WTC11 (cell line): ENCODE measurements at regions not wholly inside any gene's neighbourhood (a gene's known extent, or its start where the extent isn't known, plus 50 kb on each side); places are given as distances from the start of the nearest gene placed in this dataset.

Source experiments
- CTCF ChIP-seq: fragments of 200-600 bp; IDR thresholded peaks from 2 replicates; pipeline ENCODE4 v1.8.0; 2022; ENCODE audit warnings: antibody characterized with exemption
- JUN ChIP-seq: sonication (generic); formaldehyde crosslinking; IDR thresholded peaks from 2 replicates; pipeline ENCODE4 v1.8.0; 2023; ENCODE audit warnings: mild to moderate bottlenecking, missing genetic modification reagents
- ZNF121 ChIP-seq: sonication (generic); formaldehyde crosslinking; IDR thresholded peaks from 2 replicates; pipeline ENCODE4 v1.8.0; 2023; ENCODE audit warnings: missing genetic modification reagents
- ZNF671 ChIP-seq: fragments of 250-450 bp; sonication (Bioruptor Pico); IDR thresholded peaks from 2 replicates; pipeline ENCODE4 v1.8.0; 2021; ENCODE audit warnings: mild to moderate bottlenecking
- ZSCAN18 ChIP-seq: fragments of 250-450 bp; sonication (Bioruptor Pico); IDR thresholded peaks from 2 replicates; pipeline ENCODE4 v2.1.2; 2022; ENCODE audit warnings: mild to moderate bottlenecking, moderate library complexity
- TF ChIP-seq, protein P1 (sequence below): sonication (generic); formaldehyde crosslinking; IDR thresholded peaks from 2 replicates; pipeline ENCODE4 v1.8.0; 2022; ENCODE audit warnings: mild to moderate bottlenecking, missing genetic modification reagents
- TF ChIP-seq, protein P2 (sequence below): sonication (generic); formaldehyde crosslinking; conservative IDR thresholded peaks from 2 replicates; pipeline ENCODE4 v1.8.1; 2022; ENCODE audit warnings: mild to moderate bottlenecking, missing genetic modification reagents
- TF ChIP-seq, protein P3 (sequence below): sonication (generic); formaldehyde crosslinking; conservative IDR thresholded peaks from 2 replicates; pipeline ENCODE4 v1.8.1; 2023; ENCODE audit warnings: mild to moderate bottlenecking, low read depth, missing genetic modification reagents, moderate library complexity

- TF ChIP-seq ZNF121 (CRISPR knock-in tag) (no peak), ZNF671 (CRISPR knock-in tag) (no peak), CTCF (no peak), JUN (CRISPR knock-in tag) (no peak), ZSCAN18 (CRISPR knock-in tag) (no peak)
- TF ChIP-seq, protein P1, sequence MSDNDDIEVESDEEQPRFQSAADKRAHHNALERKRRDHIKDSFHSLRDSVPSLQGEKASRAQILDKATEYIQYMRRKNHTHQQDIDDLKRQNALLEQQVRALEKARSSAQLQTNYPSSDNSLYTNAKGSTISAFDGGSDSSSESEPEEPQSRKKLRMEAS = no peak
- TF ChIP-seq, protein P2, sequence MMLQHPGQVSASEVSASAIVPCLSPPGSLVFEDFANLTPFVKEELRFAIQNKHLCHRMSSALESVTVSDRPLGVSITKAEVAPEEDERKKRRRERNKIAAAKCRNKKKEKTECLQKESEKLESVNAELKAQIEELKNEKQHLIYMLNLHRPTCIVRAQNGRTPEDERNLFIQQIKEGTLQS (CRISPR knock-in tag) = no peak
- TF ChIP-seq, protein P3, sequence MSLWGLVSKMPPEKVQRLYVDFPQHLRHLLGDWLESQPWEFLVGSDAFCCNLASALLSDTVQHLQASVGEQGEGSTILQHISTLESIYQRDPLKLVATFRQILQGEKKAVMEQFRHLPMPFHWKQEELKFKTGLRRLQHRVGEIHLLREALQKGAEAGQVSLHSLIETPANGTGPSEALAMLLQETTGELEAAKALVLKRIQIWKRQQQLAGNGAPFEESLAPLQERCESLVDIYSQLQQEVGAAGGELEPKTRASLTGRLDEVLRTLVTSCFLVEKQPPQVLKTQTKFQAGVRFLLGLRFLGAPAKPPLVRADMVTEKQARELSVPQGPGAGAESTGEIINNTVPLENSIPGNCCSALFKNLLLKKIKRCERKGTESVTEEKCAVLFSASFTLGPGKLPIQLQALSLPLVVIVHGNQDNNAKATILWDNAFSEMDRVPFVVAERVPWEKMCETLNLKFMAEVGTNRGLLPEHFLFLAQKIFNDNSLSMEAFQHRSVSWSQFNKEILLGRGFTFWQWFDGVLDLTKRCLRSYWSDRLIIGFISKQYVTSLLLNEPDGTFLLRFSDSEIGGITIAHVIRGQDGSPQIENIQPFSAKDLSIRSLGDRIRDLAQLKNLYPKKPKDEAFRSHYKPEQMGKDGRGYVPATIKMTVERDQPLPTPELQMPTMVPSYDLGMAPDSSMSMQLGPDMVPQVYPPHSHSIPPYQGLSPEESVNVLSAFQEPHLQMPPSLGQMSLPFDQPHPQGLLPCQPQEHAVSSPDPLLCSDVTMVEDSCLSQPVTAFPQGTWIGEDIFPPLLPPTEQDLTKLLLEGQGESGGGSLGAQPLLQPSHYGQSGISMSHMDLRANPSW (CRISPR knock-in tag) = no peak
Measured at GRCh38 chrX:8927701-8928100, 106.2 kb downstream of the FAM9B start.
